WTC11 (cell line): ENCODE measurements at regions not wholly inside any gene's neighbourhood (a gene's known extent, or its start where the extent isn't known, plus 50 kb on each side); places are given as distances from the start of the nearest gene placed in this dataset.

ENCODE experiments used
- ATAC-seq: fragments of 200-7000 bp; cut with Tn5 transposase; 2 replicates; pipeline ENCODE4 v1.10.0; 2021; ENCODE audit warnings: mild to moderate bottlenecking, moderate library complexity
- CTCF ChIA-PET: fragments of 300-600 bp; sonication (Branson Sonifier 250); formaldehyde crosslinking; loops from one replicate; lab custom pipeline; 2021; ENCODE audit warnings: antibody characterized with exemption; lab: Charles Lee
- POLR2A ChIA-PET: fragments of 350-600 bp; sonication (Branson Sonifier 250); formaldehyde crosslinking; loops from one replicate; lab custom pipeline; 2021; ENCODE audit warnings: antibody characterized with exemption; lab: Charles Lee
- DNase-seq: peaks from one replicate; pipeline ENCODE4 v3.0.0; 2021; ENCODE audit warnings: low spot score
- H3K27ac Mint-ChIP-seq: 2 replicates; pipeline ENCODE4 v1.8.0; 2021; ENCODE audit warnings: mixed read lengths
- H3K27me3 Mint-ChIP-seq: 2 replicates; pipeline ENCODE4 v1.8.0; 2021; ENCODE audit warnings: low read depth, mild to moderate bottlenecking, moderate library complexity, mixed read lengths
- H3K36me3 Mint-ChIP-seq: 2 replicates; pipeline ENCODE4 v1.8.0; 2021; ENCODE audit warnings: mixed read lengths
- H3K4me1 Mint-ChIP-seq: 2 replicates; pipeline ENCODE4 v1.8.0; 2022; ENCODE audit warnings: mixed read lengths
- H3K4me3 Mint-ChIP-seq: 2 replicates; pipeline ENCODE4 v1.8.0; 2021; ENCODE audit warnings: mild to moderate bottlenecking, moderate library complexity, mixed read lengths
- H3K9me3 Mint-ChIP-seq: 2 replicates; pipeline ENCODE4 v1.8.0; 2021; ENCODE audit warnings: mixed read lengths
- ATF1 ChIP-seq: sonication (generic); formaldehyde crosslinking; IDR thresholded peaks from 2 replicates; pipeline ENCODE4 v1.8.1; 2023; ENCODE audit warnings: mild to moderate bottlenecking, moderate library complexity, missing genetic modification reagents
- CREM ChIP-seq: sonication (generic); formaldehyde crosslinking; IDR thresholded peaks from 2 replicates; pipeline ENCODE4 v1.8.1; 2022; ENCODE audit warnings: mild to moderate bottlenecking, missing genetic modification reagents, moderate library complexity
- JUN ChIP-seq: sonication (generic); formaldehyde crosslinking; IDR thresholded peaks from 2 replicates; pipeline ENCODE4 v1.8.0; 2023; ENCODE audit warnings: mild to moderate bottlenecking, missing genetic modification reagents
- MYBL2 ChIP-seq: sonication (generic); formaldehyde crosslinking; IDR thresholded peaks from 2 replicates; pipeline ENCODE4 v1.8.1; 2023; ENCODE audit warnings: mild to moderate bottlenecking, moderate library complexity, missing genetic modification reagents
- OVOL2 ChIP-seq: fragments of 250-450 bp; sonication (Bioruptor Pico); IDR thresholded peaks from 2 replicates; pipeline ENCODE4 v1.9.0; 2021; ENCODE audit warnings: mild to moderate bottlenecking, borderline replicate concordance
- SMAD3 ChIP-seq: sonication (generic); formaldehyde crosslinking; IDR thresholded peaks from 2 replicates; pipeline ENCODE4 v1.8.0; 2022; ENCODE audit warnings: missing genetic modification reagents, mild to moderate bottlenecking, borderline replicate concordance
- ZBTB21 ChIP-seq: sonication (generic); formaldehyde crosslinking; IDR thresholded peaks from 2 replicates; pipeline ENCODE4 v1.8.1; 2023; ENCODE audit warnings: mild to moderate bottlenecking, missing genetic modification reagents, borderline replicate concordance
- ZNF263 ChIP-seq: sonication (generic); formaldehyde crosslinking; IDR thresholded peaks from 2 replicates; pipeline ENCODE4 v1.8.1; 2022; ENCODE audit warnings: low read depth, mild to moderate bottlenecking, moderate library complexity, missing genetic modification reagents
- ZNF416 ChIP-seq: fragments of 250-450 bp; sonication (Bioruptor Pico); IDR thresholded peaks from 2 replicates; pipeline ENCODE4 v1.9.0; 2021; ENCODE audit warnings: mild to moderate bottlenecking, inconsistent platforms
- TF ChIP-seq, protein P1 (sequence below): sonication (generic); formaldehyde crosslinking; IDR thresholded peaks from 2 replicates; pipeline ENCODE4 v1.8.0; 2022; ENCODE audit warnings: mild to moderate bottlenecking, missing genetic modification reagents
- TF ChIP-seq, protein P2 (sequence below): fragments of 250-450 bp; sonication (Bioruptor Pico); IDR thresholded peaks from 2 replicates; pipeline ENCODE4 v1.8.0; 2021; ENCODE audit warnings: mild to moderate bottlenecking
- TF ChIP-seq, protein P3 (sequence below): sonication (generic); formaldehyde crosslinking; conservative IDR thresholded peaks from 2 replicates; pipeline ENCODE4 v1.8.1; 2022; ENCODE audit warnings: mild to moderate bottlenecking, missing genetic modification reagents
- TF ChIP-seq, protein P4 (sequence below): sonication (generic); formaldehyde crosslinking; conservative IDR thresholded peaks from 2 replicates; pipeline ENCODE4 v1.8.1; 2023; ENCODE audit warnings: mild to moderate bottlenecking, low read depth, missing genetic modification reagents, moderate library complexity
- TF ChIP-seq, protein P5 (sequence below): fragments of 250-450 bp; sonication (Bioruptor Pico); conservative IDR thresholded peaks from 2 replicates; pipeline ENCODE4 v1.9.0; 2021; ENCODE audit warnings: mild to moderate bottlenecking
- TF ChIP-seq, protein P6 (sequence below): sonication (generic); formaldehyde crosslinking; IDR thresholded peaks from 2 replicates; pipeline ENCODE4 v1.8.1; 2022; ENCODE audit warnings: mild to moderate bottlenecking, missing genetic modification reagents, moderate library complexity, borderline replicate concordance

DNA sequence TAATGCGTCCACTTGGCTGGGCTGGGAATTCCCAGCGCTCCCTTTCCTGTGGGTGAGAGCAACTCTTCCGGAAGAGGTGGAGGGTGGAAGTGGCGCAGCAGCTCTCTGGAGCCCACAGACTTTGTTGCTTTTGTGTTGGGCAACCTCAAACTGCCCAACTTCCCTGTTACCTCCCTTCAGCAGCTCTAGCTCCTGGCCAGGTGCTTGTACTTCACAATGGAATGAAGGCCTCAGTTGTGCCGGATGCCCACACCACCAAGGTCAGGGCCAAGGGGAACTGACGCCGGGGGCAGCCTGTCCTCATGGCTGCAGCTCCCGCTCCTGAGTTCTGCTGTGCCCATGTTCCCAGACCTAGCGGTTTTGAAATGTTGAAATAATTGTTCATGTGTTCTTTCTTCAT, 322.9 kb downstream of the GALR1 start (continued):
- TF ChIP-seq, protein P1, sequence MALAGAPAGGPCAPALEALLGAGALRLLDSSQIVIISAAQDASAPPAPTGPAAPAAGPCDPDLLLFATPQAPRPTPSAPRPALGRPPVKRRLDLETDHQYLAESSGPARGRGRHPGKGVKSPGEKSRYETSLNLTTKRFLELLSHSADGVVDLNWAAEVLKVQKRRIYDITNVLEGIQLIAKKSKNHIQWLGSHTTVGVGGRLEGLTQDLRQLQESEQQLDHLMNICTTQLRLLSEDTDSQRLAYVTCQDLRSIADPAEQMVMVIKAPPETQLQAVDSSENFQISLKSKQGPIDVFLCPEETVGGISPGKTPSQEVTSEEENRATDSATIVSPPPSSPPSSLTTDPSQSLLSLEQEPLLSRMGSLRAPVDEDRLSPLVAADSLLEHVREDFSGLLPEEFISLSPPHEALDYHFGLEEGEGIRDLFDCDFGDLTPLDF (CRISPR knock-in tag): no peak
- TF ChIP-seq MYBL2 (CRISPR knock-in tag): no peak
- TF ChIP-seq, protein P2, sequence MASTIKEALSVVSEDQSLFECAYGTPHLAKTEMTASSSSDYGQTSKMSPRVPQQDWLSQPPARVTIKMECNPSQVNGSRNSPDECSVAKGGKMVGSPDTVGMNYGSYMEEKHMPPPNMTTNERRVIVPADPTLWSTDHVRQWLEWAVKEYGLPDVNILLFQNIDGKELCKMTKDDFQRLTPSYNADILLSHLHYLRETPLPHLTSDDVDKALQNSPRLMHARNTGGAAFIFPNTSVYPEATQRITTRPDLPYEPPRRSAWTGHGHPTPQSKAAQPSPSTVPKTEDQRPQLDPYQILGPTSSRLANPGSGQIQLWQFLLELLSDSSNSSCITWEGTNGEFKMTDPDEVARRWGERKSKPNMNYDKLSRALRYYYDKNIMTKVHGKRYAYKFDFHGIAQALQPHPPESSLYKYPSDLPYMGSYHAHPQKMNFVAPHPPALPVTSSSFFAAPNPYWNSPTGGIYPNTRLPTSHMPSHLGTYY (CRISPR knock-in tag): no peak
- TF ChIP-seq ATF1 (CRISPR knock-in tag): no peak
- no peak for TF ChIP-seq ZBTB21 (CRISPR knock-in tag)
- no peak for TF ChIP-seq ZNF263 (CRISPR knock-in tag)
- TF ChIP-seq, protein P3, sequence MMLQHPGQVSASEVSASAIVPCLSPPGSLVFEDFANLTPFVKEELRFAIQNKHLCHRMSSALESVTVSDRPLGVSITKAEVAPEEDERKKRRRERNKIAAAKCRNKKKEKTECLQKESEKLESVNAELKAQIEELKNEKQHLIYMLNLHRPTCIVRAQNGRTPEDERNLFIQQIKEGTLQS: no peak

DNA sequence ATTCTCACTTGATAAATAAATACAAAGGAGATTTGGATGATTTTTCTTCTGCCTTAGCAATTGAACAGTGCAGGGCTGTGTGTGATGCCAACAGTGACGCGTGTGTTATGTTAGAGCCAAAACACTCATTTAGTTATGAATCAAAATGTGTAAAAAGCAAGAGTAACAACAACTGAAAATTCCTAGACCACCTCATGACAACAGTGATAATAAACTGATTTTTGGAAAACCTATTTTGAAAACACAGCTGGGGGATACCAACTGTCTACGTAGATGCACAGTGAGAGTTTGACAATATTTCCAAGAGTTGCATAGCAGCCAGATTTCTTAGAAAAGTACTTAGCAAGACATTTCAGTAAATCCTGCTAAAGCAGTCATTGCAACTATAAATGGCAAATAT, 323.9 kb downstream of the GALR1 start:
- Mint-ChIP-seq H3K27ac (no peak overlapping the region), H3K9me3 (peaks cover 52% of the 10 kb centered on the region), H3K4me1 (peaks cover 11% of the 10 kb centered on the region), H3K4me3 (no peak overlapping the region), H3K36me3 (peaks cover 27% of the 10 kb centered on the region), H3K27me3 (peaks cover 3% of the 10 kb centered on the region)
- DNase-seq (no peak), ATAC-seq (no peak)
- no peak for TF ChIP-seq CREM (CRISPR knock-in tag)
- no peak for TF ChIP-seq SMAD3
- TF ChIP-seq, protein P4, sequence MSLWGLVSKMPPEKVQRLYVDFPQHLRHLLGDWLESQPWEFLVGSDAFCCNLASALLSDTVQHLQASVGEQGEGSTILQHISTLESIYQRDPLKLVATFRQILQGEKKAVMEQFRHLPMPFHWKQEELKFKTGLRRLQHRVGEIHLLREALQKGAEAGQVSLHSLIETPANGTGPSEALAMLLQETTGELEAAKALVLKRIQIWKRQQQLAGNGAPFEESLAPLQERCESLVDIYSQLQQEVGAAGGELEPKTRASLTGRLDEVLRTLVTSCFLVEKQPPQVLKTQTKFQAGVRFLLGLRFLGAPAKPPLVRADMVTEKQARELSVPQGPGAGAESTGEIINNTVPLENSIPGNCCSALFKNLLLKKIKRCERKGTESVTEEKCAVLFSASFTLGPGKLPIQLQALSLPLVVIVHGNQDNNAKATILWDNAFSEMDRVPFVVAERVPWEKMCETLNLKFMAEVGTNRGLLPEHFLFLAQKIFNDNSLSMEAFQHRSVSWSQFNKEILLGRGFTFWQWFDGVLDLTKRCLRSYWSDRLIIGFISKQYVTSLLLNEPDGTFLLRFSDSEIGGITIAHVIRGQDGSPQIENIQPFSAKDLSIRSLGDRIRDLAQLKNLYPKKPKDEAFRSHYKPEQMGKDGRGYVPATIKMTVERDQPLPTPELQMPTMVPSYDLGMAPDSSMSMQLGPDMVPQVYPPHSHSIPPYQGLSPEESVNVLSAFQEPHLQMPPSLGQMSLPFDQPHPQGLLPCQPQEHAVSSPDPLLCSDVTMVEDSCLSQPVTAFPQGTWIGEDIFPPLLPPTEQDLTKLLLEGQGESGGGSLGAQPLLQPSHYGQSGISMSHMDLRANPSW (CRISPR knock-in tag): no peak
- no peak for TF ChIP-seq OVOL2 (CRISPR knock-in tag)
- TF ChIP-seq, protein P5, sequence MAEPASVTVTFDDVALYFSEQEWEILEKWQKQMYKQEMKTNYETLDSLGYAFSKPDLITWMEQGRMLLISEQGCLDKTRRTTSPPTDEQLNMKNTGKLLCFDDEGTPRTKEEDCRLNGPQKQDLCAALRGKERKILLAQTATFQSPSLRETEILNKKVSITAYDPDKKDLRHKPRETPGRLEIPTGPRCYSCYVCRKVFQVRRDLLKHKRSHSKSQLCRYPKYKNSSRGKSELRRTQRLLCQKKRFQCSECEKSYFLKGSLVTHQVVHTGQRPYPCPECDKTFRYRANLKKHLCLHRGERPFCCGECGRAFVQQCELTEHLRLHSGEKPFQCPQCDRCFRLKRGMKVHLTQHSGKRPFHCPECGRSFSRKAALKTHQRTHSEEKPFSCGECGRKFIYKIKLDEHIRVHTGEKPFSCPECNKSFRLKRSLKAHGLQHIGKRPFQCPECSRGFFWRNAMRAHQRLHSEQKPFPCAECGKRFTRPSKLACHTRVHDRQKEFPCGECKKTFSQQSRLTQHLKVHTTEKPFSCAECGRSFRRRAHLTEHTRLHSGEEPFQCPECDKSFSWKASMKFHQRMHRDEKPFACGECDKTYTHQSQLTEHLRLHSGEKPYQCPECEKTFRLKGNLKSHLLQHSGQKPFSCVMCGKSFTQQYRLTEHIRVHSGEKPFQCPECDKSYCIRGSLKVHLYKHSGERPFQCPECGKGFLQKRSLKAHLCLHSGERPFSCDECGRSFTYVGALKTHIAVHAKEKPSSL: no peak
- TF ChIP-seq ATF1 (CRISPR knock-in tag): no peak
- TF ChIP-seq ZNF416: no peak
- no peak for TF ChIP-seq JUN
- TF ChIP-seq, protein P6, sequence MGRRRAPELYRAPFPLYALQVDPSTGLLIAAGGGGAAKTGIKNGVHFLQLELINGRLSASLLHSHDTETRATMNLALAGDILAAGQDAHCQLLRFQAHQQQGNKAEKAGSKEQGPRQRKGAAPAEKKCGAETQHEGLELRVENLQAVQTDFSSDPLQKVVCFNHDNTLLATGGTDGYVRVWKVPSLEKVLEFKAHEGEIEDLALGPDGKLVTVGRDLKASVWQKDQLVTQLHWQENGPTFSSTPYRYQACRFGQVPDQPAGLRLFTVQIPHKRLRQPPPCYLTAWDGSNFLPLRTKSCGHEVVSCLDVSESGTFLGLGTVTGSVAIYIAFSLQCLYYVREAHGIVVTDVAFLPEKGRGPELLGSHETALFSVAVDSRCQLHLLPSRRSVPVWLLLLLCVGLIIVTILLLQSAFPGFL (CRISPR knock-in tag): no peak
- CTCF ChIA-PET: no interaction called here
- POLR2A ChIA-PET: no interaction called here
